ENCODE measurements at regions not wholly inside any gene's neighbourhood (a gene's known extent, or its start where the extent isn't known, plus 50 kb on each side); places are given as distances from the start of the nearest gene placed in this dataset.
"Not testable (repeated sequence)": the region's sequence is repeated elsewhere in the genome, so short reads cannot be mapped to it uniquely, and the experiment has no call there.

- no peak for DNase-seq
Measured at GRCh38 chr11:92109466-92109865, 115.2 kb upstream of the FAT3 start.

GRCh38 chr11:92107331-92107730 lies 117.3 kb upstream of the FAT3 start:
- DNase-seq, result no peak

GRCh38 chr11:92104349-92104748 lies 120.3 kb upstream of the FAT3 start:
- DNase-seq, result no peak

- DNase-seq, result no peak
Measured at GRCh38 chr11:92101920-92102319, 122.7 kb upstream of the FAT3 start.

- no peak for DNase-seq
Measured at GRCh38 chr11:92099183-92099582, 125.4 kb upstream of the FAT3 start.

GRCh38 chr11:92098172-92098571 lies 126.4 kb upstream of the FAT3 start:
- no peak for DNase-seq

GRCh38 chr11:92087725-92088537 lies 136.7 kb upstream of the FAT3 start:
- no peak for DNase-seq

- no peak for DNase-seq
Measured at GRCh38 chr11:92083123-92083522, 141.5 kb upstream of the FAT3 start.

- DNase-seq, result no peak
Measured at GRCh38 chr11:92082652-92083051, 142.0 kb upstream of the FAT3 start.

GRCh38 chr11:92074498-92074897 lies 150.1 kb upstream of the FAT3 start:
- not testable (repeated sequence) for DNase-seq

- DNase-seq, result no peak
Measured at GRCh38 chr11:92071660-92072059, 153.0 kb upstream of the FAT3 start.

- no peak for DNase-seq
Measured at GRCh38 chr11:92070026-92070889, 154.4 kb upstream of the FAT3 start.

- no peak for DNase-seq
Measured at GRCh38 chr11:92067016-92067415, 157.6 kb upstream of the FAT3 start.

GRCh38 chr11:92061456-92062062 lies 163.1 kb upstream of the FAT3 start:
- no peak for DNase-seq

GRCh38 chr11:92057849-92058442 lies 166.7 kb upstream of the FAT3 start:
- DNase-seq, result no peak

- DNase-seq, result no peak
Measured at GRCh38 chr11:92053216-92053615, 171.4 kb upstream of the FAT3 start.

GRCh38 chr11:92050305-92050704 lies 174.3 kb upstream of the FAT3 start:
- no peak for DNase-seq

- no peak for DNase-seq
Measured at GRCh38 chr11:92048415-92048814, 176.2 kb upstream of the FAT3 start.

GRCh38 chr11:92046103-92046502 lies 178.5 kb upstream of the FAT3 start:
- no peak for DNase-seq

GRCh38 chr11:92045301-92045700 lies 179.3 kb upstream of the FAT3 start:
- no peak for DNase-seq

GRCh38 chr11:92035488-92035887 lies 189.1 kb upstream of the FAT3 start:
- DNase-seq, result no peak

- not testable (repeated sequence) for DNase-seq
Measured at GRCh38 chr11:92027136-92027535, 197.5 kb upstream of the FAT3 start.

- DNase-seq, result no peak
Measured at GRCh38 chr11:92026664-92027063, 198.0 kb upstream of the FAT3 start.
